Frontal cortex (tissue), 3 donors: ENCODE measurements at regions not wholly inside any gene's neighbourhood (a gene's known extent, or its start where the extent isn't known, plus 50 kb on each side); places are given as distances from the start of the nearest gene placed in this dataset.
"Not testable (repeated sequence)": the region's sequence is repeated elsewhere in the genome, so short reads cannot be mapped to it uniquely, and the experiment has no call there.

Source experiments
- DNase-seq, 2 donors: peaks; one replicate each; pipeline ENCODE4 v3.0.0; 2012; ENCODE audit warnings: low spot score in 2 of 2
- FAIRE-seq: peaks from 2 replicates; lab custom pipeline; 2012; peaks lifted over from hg19 to GRCh38; lab: Jason Lieb, UNC
- donor health status: control.
- donor health status: control.
- donor health status: control.

- no peak for FAIRE-seq
- DNase-seq, result no peak
Measured at GRCh38 chr14:71165121-71166031, 258.1 kb downstream of the PCNX1 start.

GRCh38 chr14:71166180-71166837 lies 259.1 kb downstream of the PCNX1 start:
- FAIRE-seq, result no peak
- peak in 1 of 2 donors; percentile 46 for DNase-seq

- not testable (repeated sequence) for FAIRE-seq, DNase-seq
Measured at GRCh38 chr14:71167325-71167950, 260.2 kb downstream of the PCNX1 start.

GRCh38 chr14:71168161-71168560 lies 260.9 kb downstream of the PCNX1 start:
- not testable (repeated sequence) for FAIRE-seq, DNase-seq

- FAIRE-seq (no peak), DNase-seq (no peak)
Measured at GRCh38 chr14:71168564-71169427, 261.5 kb downstream of the PCNX1 start.

- FAIRE-seq, result no peak
- DNase-seq, result no peak
Measured at GRCh38 chr14:71169861-71170260, 262.6 kb downstream of the PCNX1 start.

- FAIRE-seq (no peak), DNase-seq (no peak)
Measured at GRCh38 chr14:71175491-71175890, 268.2 kb downstream of the PCNX1 start.

- DNase-seq, result no peak
- FAIRE-seq, result no peak
Measured at GRCh38 chr14:71179066-71179465, 271.8 kb downstream of the PCNX1 start.

GRCh38 chr14:71180397-71180796 lies 273.1 kb downstream of the PCNX1 start:
- FAIRE-seq (no peak), DNase-seq (no peak)

GRCh38 chr14:71181215-71182003 lies 274.1 kb downstream of the PCNX1 start:
- FAIRE-seq, result no peak
- no peak for DNase-seq

GRCh38 chr14:71183876-71184689 lies 276.8 kb downstream of the PCNX1 start:
- no peak for FAIRE-seq
- no peak for DNase-seq

GRCh38 chr14:71185637-71186036 lies 278.4 kb downstream of the PCNX1 start:
- no peak for DNase-seq
- no peak for FAIRE-seq

GRCh38 chr14:71187633-71188356 lies 280.5 kb downstream of the PCNX1 start:
- FAIRE-seq, result no peak
- no peak for DNase-seq

- FAIRE-seq, result no peak
Measured at GRCh38 chr14:71190770-71191374, 283.6 kb downstream of the PCNX1 start.

GRCh38 chr14:71193663-71194062 lies 286.4 kb downstream of the PCNX1 start:
- no peak for DNase-seq
- no peak for FAIRE-seq

More at GRCh38 chr14:71190770-71191374, 283.6 kb downstream of the PCNX1 start:
- DNase-seq, result no peak

GRCh38 chr14:71194251-71194650 lies 287.0 kb downstream of the PCNX1 start:
- FAIRE-seq (no peak), DNase-seq (no peak)

GRCh38 chr14:71196921-71197320 lies 289.7 kb downstream of the PCNX1 start:
- no peak for FAIRE-seq
- DNase-seq, result no peak
